ENCODE measurements at regions not wholly inside any gene's neighbourhood (a gene's known extent, or its start where the extent isn't known, plus 50 kb on each side); places are given as distances from the start of the nearest gene placed in this dataset.

- TF ChIP-seq, protein P1, sequence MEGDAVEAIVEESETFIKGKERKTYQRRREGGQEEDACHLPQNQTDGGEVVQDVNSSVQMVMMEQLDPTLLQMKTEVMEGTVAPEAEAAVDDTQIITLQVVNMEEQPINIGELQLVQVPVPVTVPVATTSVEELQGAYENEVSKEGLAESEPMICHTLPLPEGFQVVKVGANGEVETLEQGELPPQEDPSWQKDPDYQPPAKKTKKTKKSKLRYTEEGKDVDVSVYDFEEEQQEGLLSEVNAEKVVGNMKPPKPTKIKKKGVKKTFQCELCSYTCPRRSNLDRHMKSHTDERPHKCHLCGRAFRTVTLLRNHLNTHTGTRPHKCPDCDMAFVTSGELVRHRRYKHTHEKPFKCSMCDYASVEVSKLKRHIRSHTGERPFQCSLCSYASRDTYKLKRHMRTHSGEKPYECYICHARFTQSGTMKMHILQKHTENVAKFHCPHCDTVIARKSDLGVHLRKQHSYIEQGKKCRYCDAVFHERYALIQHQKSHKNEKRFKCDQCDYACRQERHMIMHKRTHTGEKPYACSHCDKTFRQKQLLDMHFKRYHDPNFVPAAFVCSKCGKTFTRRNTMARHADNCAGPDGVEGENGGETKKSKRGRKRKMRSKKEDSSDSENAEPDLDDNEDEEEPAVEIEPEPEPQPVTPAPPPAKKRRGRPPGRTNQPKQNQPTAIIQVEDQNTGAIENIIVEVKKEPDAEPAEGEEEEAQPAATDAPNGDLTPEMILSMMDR (IDR thresholded peaks at IDR 0.05): no peak
- no peak for TF ChIP-seq EP300 (IDR thresholded peaks at IDR 0.05)
- TF ChIP-seq POLR2AphosphoS5 (IDR thresholded peaks at IDR 0.05): no peak
Measured at GRCh38 chr1:222098404-222098803, 356.5 kb upstream of the DUSP10 start.

Measured in stomach (tissue), 4 donors.